Gastrocnemius medialis (tissue), 4 donors: ENCODE measurements at regions not wholly inside any gene's neighbourhood (a gene's known extent, or its start where the extent isn't known, plus 50 kb on each side); places are given as distances from the start of the nearest gene placed in this dataset.
"Not testable (repeated sequence)": the region's sequence is repeated elsewhere in the genome, so short reads cannot be mapped to it uniquely, and the experiment has no call there.

Experiments
- ATAC-seq, 2 donors: fragments of 150-250 bp; one replicate each; pipeline ENCODE4 v1.9.1; 2016
- DNase-seq, 2 donors: peaks; one replicate each; pipeline ENCODE4 v3.0.0-alpha.2; 2019
- H3K27ac ChIP-seq, 4 donors: fragments of 200-600 bp; sonication (generic); 1 replicate in 1 of 4; 2 replicates in 3 of 4; pipeline ENCODE4 v1.5.1; 2016 to 2018; ENCODE audit warnings: mild to moderate bottlenecking in 2 of 4, moderate library complexity in 1 of 4
- H3K27me3 ChIP-seq, 3 donors: fragments of 200-600 bp; sonication (generic) in 2 of 3; 1 replicate in 1 of 3; 2 replicates in 2 of 3; pipeline versions ENCODE4 v1.5.1 to v1.6.0; 2016 to 2019; ENCODE audit warnings: mild to moderate bottlenecking in 1 of 3, moderate library complexity in 1 of 3
- H3K36me3 ChIP-seq, 2 donors: fragments of 200-600 bp; sonication (generic) in 1 of 2; one replicate each; pipeline ENCODE4 v1.5.1; 2017 to 2018
- H3K4me1 ChIP-seq, 2 donors: fragments of 200-600 bp; sonication (generic) in 1 of 2; one replicate each; pipeline ENCODE4 v1.5.1; 2016 to 2017; ENCODE audit warnings: mild to moderate bottlenecking in 2 of 2
- H3K4me3 ChIP-seq, 4 donors: fragments of 200-600 bp; sonication (generic) in 3 of 4; 1 replicate in 1 of 4; 2 replicates in 3 of 4; pipeline ENCODE4 v1.5.1; 2016 to 2019; ENCODE audit warnings: mild to moderate bottlenecking in 2 of 4
- H3K9me3 ChIP-seq, 3 donors: fragments of 200-600 bp; sonication (generic) in 2 of 3; 1 replicate in 1 of 3; 2 replicates in 2 of 3; pipeline ENCODE4 v1.5.1; 2016 to 2019
- CTCF ChIP-seq, 5 experiments: fragments of 450-650 bp in 3 of 5; fragments of 200-600 bp in 2 of 5; sonication (generic) in 2 of 5; IDR thresholded peaks in 4 of 5; conservative IDR thresholded peaks in 1 of 5; 1 replicate in 4 of 5; 2 replicates in 1 of 5; pipeline ENCODE4 v1.5.1; 2016 to 2019; ENCODE audit warnings: antibody characterized with exemption in 5 of 5, mild to moderate bottlenecking in 3 of 5, moderate library complexity in 3 of 5
- POLR2A ChIP-seq, 2 donors: fragments of 450-650 bp; IDR thresholded peaks; one replicate each; pipeline ENCODE4 v1.6.1; 2017; ENCODE audit warnings: antibody characterized with exemption in 2 of 2, mild to moderate bottlenecking in 2 of 2, moderate library complexity in 2 of 2
- in situ Hi-C, 4 donors: fragments of 200-750 bp; cut with MboI; loops; one replicate each; pipeline versions ENCODE4 v1.15.0 to v1.8.0; 2017; ENCODE audit warnings: low sequenced_read_pairs in 4 of 4
- intact Hi-C: fragments of 100-400 bp; cut with DNase I; formaldehyde crosslinking; loops from one replicate; pipeline ENCODE4 v1.15.1; 2023; ENCODE audit warnings: low total_unique reads

- in situ Hi-C loops (no loop called here), intact Hi-C loops (no loop called here)
- Histone ChIP-seq H3K4me1 (no peaks in the 10 kb centered on the region), H3K4me3 (no peak overlapping the region), H3K36me3 (no peaks in the 10 kb centered on the region), H3K27me3 (no peaks in the 10 kb centered on the region), H3K9me3 (no peaks in the 10 kb centered on the region), H3K27ac (no peak overlapping the region)
- TF ChIP-seq CTCF (IDR thresholded peaks at IDR 0.05 in 4 of 5, conservative IDR thresholded peaks at IDR 0.05 in 1 of 5) (no peak), POLR2A (IDR thresholded peaks at IDR 0.05) (no peak)
- DNase-seq = no peak
- no peak for ATAC-seq
These were observed 70.7 kb upstream of the ANTXRL start for GRCh38 chr10:46216003-46216634.

GRCh38 chr10:46216836-46217751 is 69.7 kb upstream of the ANTXRL start:
- TF ChIP-seq CTCF (IDR thresholded peaks at IDR 0.05 in 4 of 5, conservative IDR thresholded peaks at IDR 0.05 in 1 of 5) = no peak
- no peak for TF ChIP-seq POLR2A (IDR thresholded peaks at IDR 0.05)
- no peaks in the 10 kb centered on the region for H3K36me3 ChIP-seq
- intact Hi-C loops = no loop called here
- in situ Hi-C loops = no loop called here
- no peaks in the 10 kb centered on the region for H3K27me3 ChIP-seq
- no peaks in the 10 kb centered on the region for H3K4me1 ChIP-seq
- no peaks in the 10 kb centered on the region for H3K9me3 ChIP-seq
- ATAC-seq (no peak), DNase-seq (no peak)
- H3K27ac ChIP-seq = no peak overlapping the region
- H3K4me3 ChIP-seq = no peak overlapping the region

GRCh38 chr10:46217752-46218453 is 68.9 kb upstream of the ANTXRL start:
- no peak overlapping the region for H3K27ac ChIP-seq
- in situ Hi-C loops (no loop called here), intact Hi-C loops (no loop called here)
- no peak for DNase-seq
- no peak for TF ChIP-seq CTCF (IDR thresholded peaks at IDR 0.05 in 4 of 5, conservative IDR thresholded peaks at IDR 0.05 in 1 of 5)
- TF ChIP-seq POLR2A (IDR thresholded peaks at IDR 0.05) = no peak
- H3K4me1 ChIP-seq = no peaks in the 10 kb centered on the region
- no peak for ATAC-seq
- no peak overlapping the region for H3K4me3 ChIP-seq
- no peaks in the 10 kb centered on the region for H3K36me3 ChIP-seq
- no peaks in the 10 kb centered on the region for H3K9me3 ChIP-seq
- no peaks in the 10 kb centered on the region for H3K27me3 ChIP-seq

- no peaks in the 10 kb centered on the region for H3K9me3 ChIP-seq
- H3K27me3 ChIP-seq = no peaks in the 10 kb centered on the region
- H3K4me1 ChIP-seq = no peaks in the 10 kb centered on the region
- no peaks in the 10 kb centered on the region for H3K36me3 ChIP-seq
- no peak overlapping the region for H3K27ac ChIP-seq
- in situ Hi-C loops = no loop called here
- H3K4me3 ChIP-seq = no peak overlapping the region
- ATAC-seq (no peak), DNase-seq (no peak)
- TF ChIP-seq POLR2A (IDR thresholded peaks at IDR 0.05) (no peak), CTCF (IDR thresholded peaks at IDR 0.05 in 4 of 5, conservative IDR thresholded peaks at IDR 0.05 in 1 of 5) (no peak)
- intact Hi-C loops = no loop called here
These were observed 67.9 kb upstream of the ANTXRL start for GRCh38 chr10:46218921-46219320.

- intact Hi-C loops, H3K27me3 ChIP-seq, H3K9me3 ChIP-seq, H3K27ac ChIP-seq, H3K36me3 ChIP-seq, DNase-seq, H3K4me1 ChIP-seq, H3K4me3 ChIP-seq, in situ Hi-C loops, ATAC-seq: not testable (repeated sequence)
These were observed 67.3 kb upstream of the ANTXRL start for GRCh38 chr10:46219431-46219990.
